HCT116 (cell line): ENCODE measurements at regions not wholly inside any gene's neighbourhood (a gene's known extent, or its start where the extent isn't known, plus 50 kb on each side); places are given as distances from the start of the nearest gene placed in this dataset.
A peak's percentile ranks its signal among the peaks of the same experiment; 100 is the strongest.

ENCODE experiments used
- ATAC-seq: fragments of 200-7000 bp; cut with Tn5 transposase; 2 replicates; pipeline ENCODE4 v1.9.1; 2020; ENCODE audit warnings: mild to moderate bottlenecking, moderate library complexity
- BruUV-seq: library from RNA; stranded (reverse); fragments of 400-500 nt; replicated peaks from 2 replicates; lab custom pipeline; 2021; lab: Mats Ljungman, UMichigan
- CTCF ChIA-PET: fragments of 300-600 bp; sonication (Branson Sonifier 250); formaldehyde crosslinking; loops from one replicate; lab custom pipeline; 2021; ENCODE audit warnings: antibody characterized with exemption; lab: Charles Lee
- POLR2A ChIA-PET: fragments of 300-600, 350-600 bp; sonication (Branson Sonifier 250); formaldehyde crosslinking; loops from one replicate; lab custom pipeline; 2021; ENCODE audit warnings: antibody characterized with exemption; lab: Charles Lee
- RAD21 ChIA-PET, 2 experiments: fragments of 300-600 bp; sonication (Branson Sonifier 250); formaldehyde crosslinking; loops; one replicate each; lab custom pipeline; 2023; ENCODE audit warnings: low total read pairs in 2 of 2; ENCODE audit not compliant: uncharacterized antibody in 2 of 2, unreplicated experiment in 2 of 2, low non-redundant PET in 1 of 2; lab: Charles Lee
- DNase-seq: peaks from one replicate; pipeline ENCODE4 v3.0.0-alpha.2; 2010; ENCODE audit warnings: low read depth, low spot score
- H2AFZ ChIP-seq: fragments of 200-600 bp; shearing (Covaris generic), sonication (generic); 2 replicates; pipeline ENCODE4 v1.6.1; 2017; ENCODE audit warnings: low read depth, mixed run types, mixed read lengths, antibody characterized with exemption, low read length; ENCODE audit not compliant: poor library complexity, severe bottlenecking
- H3K27ac ChIP-seq: 2 replicates; pipeline ENCODE4 v1.5.1; 2012; ENCODE audit warnings: low read depth, low read length
- H3K27me3 ChIP-seq: fragments of 200-600 bp; sonication (generic); 2 replicates; pipeline ENCODE4 v1.6.1; 2016; ENCODE audit warnings: mixed run types, low read length, mixed read lengths; ENCODE audit not compliant: insufficient read depth
- H3K36me3 ChIP-seq, 2 experiments: fragments of 200-500 bp in 1 of 2; fragments of 200-600 bp in 1 of 2; sonication (Bioruptor generic) in 1 of 2; sonication (generic) in 1 of 2; 2 replicates each; pipeline versions ENCODE4 v1.5.1 to v1.6.1; 2014 to 2016; ENCODE audit warnings: low read length in 2 of 2, inconsistent platforms in 1 of 2, mixed read lengths in 1 of 2, mixed run types in 1 of 2; ENCODE audit not compliant: insufficient read depth in 2 of 2, control insufficient read depth in 1 of 2
- H3K4me1 ChIP-seq, 2 experiments: fragments of 200-600 bp in 1 of 2; sonication (generic) in 1 of 2; 2 replicates each; pipeline versions ENCODE4 v1.5.1 to v1.6.1; 2012 to 2017; ENCODE audit warnings: low read length in 2 of 2, inconsistent platforms in 1 of 2, mild to moderate bottlenecking in 1 of 2, mixed read lengths in 1 of 2, mixed run types in 1 of 2, moderate library complexity in 1 of 2; ENCODE audit not compliant: insufficient read depth in 2 of 2, control insufficient read depth in 1 of 2
- H3K4me2 ChIP-seq: fragments of 200-600 bp; sonication (generic); 2 replicates; pipeline ENCODE4 v1.6.1; 2017; ENCODE audit warnings: mixed run types, low read length, mixed read lengths
- H3K4me3 ChIP-seq, 2 experiments: fragments of 200-600 bp in 1 of 2; sonication (generic) in 1 of 2; replicated peaks in 1 of 2; 2 replicates each; pipeline ENCODE4 v1.5.1; 2011 to 2016; ENCODE audit warnings: low read length in 2 of 2, control low read depth in 1 of 2, low read depth in 1 of 2, mild to moderate bottlenecking in 1 of 2, mixed read lengths in 1 of 2, mixed run types in 1 of 2
- H3K79me2 ChIP-seq: fragments of 200-600 bp; sonication (generic); 2 replicates; pipeline ENCODE4 v1.6.1; 2017; ENCODE audit warnings: mild to moderate bottlenecking, mixed run types, low read length, moderate library complexity, mixed read lengths; ENCODE audit not compliant: insufficient read depth
- H3K9ac ChIP-seq: fragments of 200-600 bp; sonication (generic); 2 replicates; pipeline ENCODE4 v1.6.1; 2016; ENCODE audit warnings: low read length, mixed read lengths
- H3K9me2 ChIP-seq: fragments of 200-600 bp; sonication (generic), shearing (Covaris generic); 2 replicates; pipeline ENCODE4 v1.6.1; 2017; ENCODE audit warnings: mixed run types, mild to moderate bottlenecking, moderate library complexity; ENCODE audit not compliant: insufficient read depth
- H3K9me3 ChIP-seq, 2 experiments: fragments of 200-500 bp in 1 of 2; fragments of 200-600 bp in 1 of 2; sonication (Bioruptor generic) in 1 of 2; sonication (generic) in 1 of 2; 2 replicates each; pipeline ENCODE4 v1.6.1; 2014 to 2017; ENCODE audit warnings: low read length in 2 of 2, mixed read lengths in 2 of 2, inconsistent platforms in 1 of 2, low read depth in 1 of 2, mild to moderate bottlenecking in 1 of 2, mixed run types in 1 of 2, moderate library complexity in 1 of 2; ENCODE audit not compliant: control insufficient read depth in 1 of 2, insufficient read depth in 1 of 2
- H4K20me1 ChIP-seq: fragments of 200-600 bp; sonication (generic), shearing (Covaris generic); 2 replicates; pipeline ENCODE4 v1.6.1; 2017; ENCODE audit warnings: mixed run types, mild to moderate bottlenecking, moderate library complexity; ENCODE audit not compliant: insufficient read depth
- CEBPB ChIP-seq: IDR thresholded peaks from 2 replicates; pipeline ENCODE4 v1.6.1; 2012; ENCODE audit warnings: low read depth
- EGR1 ChIP-seq: IDR thresholded peaks from 2 replicates; pipeline ENCODE4 v1.6.1; 2012; ENCODE audit warnings: low read depth
- EZH2 ChIP-seq: fragments of 200-600 bp; sonication (generic); IDR thresholded peaks from 2 replicates; pipeline ENCODE4 v1.6.1; 2017; ENCODE audit warnings: antibody characterized with exemption, mixed run types
- EZH2phosphoT487 ChIP-seq: fragments of 200-600 bp; IDR thresholded peaks from 2 replicates; pipeline ENCODE4 v1.6.1; 2018; ENCODE audit warnings: antibody characterized with exemption, borderline replicate concordance
- JUND ChIP-seq: IDR thresholded peaks from 2 replicates; pipeline ENCODE4 v1.6.1; 2012
- POLR2A ChIP-seq: IDR thresholded peaks from 2 replicates; pipeline ENCODE4 v1.7.0; 2011; ENCODE audit warnings: borderline replicate concordance; ENCODE audit not compliant: insufficient read depth, insufficient read length; ENCODE audit errors: extremely low read depth
- POLR2AphosphoS5 ChIP-seq: IDR thresholded peaks from 2 replicates; pipeline ENCODE4 v1.6.1; 2011; ENCODE audit warnings: mild to moderate bottlenecking, low read depth, low read length, moderate library complexity
- SIN3A ChIP-seq: IDR thresholded peaks from 2 replicates; pipeline ENCODE4 v1.6.1; 2012; ENCODE audit warnings: low read depth
- SP1 ChIP-seq: IDR thresholded peaks from 2 replicates; pipeline ENCODE4 v1.6.1; 2012; ENCODE audit warnings: low read depth
- SRF ChIP-seq: IDR thresholded peaks from 2 replicates; pipeline ENCODE4 v1.6.1; 2012; ENCODE audit warnings: low read depth
- YY1 ChIP-seq: IDR thresholded peaks from 2 replicates; pipeline ENCODE4 v1.6.1; 2011; ENCODE audit warnings: low read length, low read depth, moderate library complexity, mild to moderate bottlenecking; ENCODE audit not compliant: insufficient replicate concordance; ENCODE audit errors: extremely low read depth
- ZFX ChIP-seq: fragments of 450-650 bp; IDR thresholded peaks from 2 replicates; pipeline ENCODE4 v1.6.1; 2017
- ZNF274 ChIP-seq: fragments of 200-500 bp; sonication (Bioruptor generic); IDR thresholded peaks from 2 replicates; pipeline ENCODE4 v1.6.1; 2014; ENCODE audit warnings: mild to moderate bottlenecking, low read depth, low read length, inconsistent platforms
- intact Hi-C: fragments of 100-400 bp; cut with micrococcal nuclease; formaldehyde crosslinking; loops from 2 replicates; pipeline ENCODE4 v1.10.0; 2022
- TF ChIP-seq, protein P1 (sequence below): IDR thresholded peaks from 2 replicates; pipeline ENCODE4 v1.6.1; 2011; ENCODE audit warnings: mild to moderate bottlenecking, low read length, moderate library complexity; ENCODE audit not compliant: insufficient replicate concordance; ENCODE audit errors: extremely low read depth
- TF ChIP-seq, protein P2 (sequence below): IDR thresholded peaks from 2 replicates; pipeline ENCODE4 v1.6.1; 2012
- TF ChIP-seq, protein P3 (sequence below): IDR thresholded peaks from 2 replicates; pipeline ENCODE4 v1.6.1; 2012

DNA sequence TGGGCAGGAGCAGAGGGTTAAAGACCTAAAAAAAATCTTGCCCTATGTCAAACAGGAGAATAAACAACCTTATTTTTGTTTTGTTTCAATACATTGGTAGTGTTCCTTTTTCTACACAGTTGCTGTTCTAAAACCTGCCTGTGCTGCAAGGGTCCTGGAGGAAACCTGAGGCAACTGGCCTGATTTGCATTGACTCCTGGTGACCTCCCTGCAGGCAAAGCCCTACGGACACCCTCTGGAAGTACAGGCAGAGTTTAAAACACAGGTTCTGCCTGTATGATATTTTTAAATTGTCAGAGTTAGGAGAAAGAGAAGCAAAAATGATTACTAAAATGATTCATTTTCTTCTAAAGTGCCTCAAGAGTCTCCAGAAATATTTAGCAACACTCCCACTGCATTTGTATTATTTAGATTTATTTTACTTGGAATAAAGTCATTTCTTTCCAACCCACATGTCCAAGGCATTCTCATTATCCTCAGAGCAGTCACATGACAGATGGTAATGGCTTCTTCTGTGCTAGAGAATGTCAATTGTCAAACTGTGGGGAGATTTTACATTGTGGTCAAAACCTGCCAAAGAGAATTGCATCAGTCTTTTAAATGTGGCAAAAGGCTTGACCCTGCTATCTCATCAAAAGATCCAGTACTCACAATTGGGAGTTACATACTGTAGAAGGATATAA lies 559.6 kb downstream of the CETN3 start:
- peak overlapping the region; percentile 57 for H2AFZ ChIP-seq
- intact Hi-C loops: no loop called here

DNA sequence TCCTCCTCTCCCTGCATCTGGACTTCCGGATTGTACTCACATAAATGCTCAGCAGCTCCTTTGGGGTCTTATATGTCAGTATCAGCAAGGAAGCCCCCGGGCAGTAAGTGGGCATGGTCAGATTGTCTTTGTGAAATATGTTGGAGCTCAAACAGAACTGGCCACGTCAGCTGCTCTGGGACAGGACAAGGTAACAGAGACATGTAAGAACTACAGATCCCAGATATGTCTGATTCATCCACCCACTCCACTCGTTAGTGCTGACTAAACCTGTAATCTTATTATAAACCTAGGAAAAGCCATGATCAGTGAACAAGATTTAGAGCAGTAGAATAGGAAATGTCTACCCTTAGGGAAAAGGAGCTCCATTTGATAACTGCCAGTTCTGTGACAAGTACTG lies 561.8 kb downstream of the CETN3 start:
- TF ChIP-seq CEBPB (no peak), POLR2AphosphoS5 (no peak), EZH2 (no peak), SP1 (no peak), EGR1 (no peak), ZNF274 (no peak), ZFX (no peak), JUND (no peak), YY1 (no peak), SRF (no peak), POLR2A (no peak), SIN3A (no peak), EZH2phosphoT487 (no peak)
- TF ChIP-seq, protein P1, sequence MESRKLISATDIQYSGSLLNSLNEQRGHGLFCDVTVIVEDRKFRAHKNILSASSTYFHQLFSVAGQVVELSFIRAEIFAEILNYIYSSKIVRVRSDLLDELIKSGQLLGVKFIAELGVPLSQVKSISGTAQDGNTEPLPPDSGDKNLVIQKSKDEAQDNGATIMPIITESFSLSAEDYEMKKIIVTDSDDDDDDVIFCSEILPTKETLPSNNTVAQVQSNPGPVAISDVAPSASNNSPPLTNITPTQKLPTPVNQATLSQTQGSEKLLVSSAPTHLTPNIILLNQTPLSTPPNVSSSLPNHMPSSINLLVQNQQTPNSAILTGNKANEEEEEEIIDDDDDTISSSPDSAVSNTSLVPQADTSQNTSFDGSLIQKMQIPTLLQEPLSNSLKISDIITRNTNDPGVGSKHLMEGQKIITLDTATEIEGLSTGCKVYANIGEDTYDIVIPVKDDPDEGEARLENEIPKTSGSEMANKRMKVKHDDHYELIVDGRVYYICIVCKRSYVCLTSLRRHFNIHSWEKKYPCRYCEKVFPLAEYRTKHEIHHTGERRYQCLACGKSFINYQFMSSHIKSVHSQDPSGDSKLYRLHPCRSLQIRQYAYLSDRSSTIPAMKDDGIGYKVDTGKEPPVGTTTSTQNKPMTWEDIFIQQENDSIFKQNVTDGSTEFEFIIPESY: no peak
- TF ChIP-seq, protein P2, sequence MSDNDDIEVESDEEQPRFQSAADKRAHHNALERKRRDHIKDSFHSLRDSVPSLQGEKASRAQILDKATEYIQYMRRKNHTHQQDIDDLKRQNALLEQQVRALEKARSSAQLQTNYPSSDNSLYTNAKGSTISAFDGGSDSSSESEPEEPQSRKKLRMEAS: no peak
- TF ChIP-seq, all 23 proteins: peak for 0
- ChIA-PET RAD21 (no interaction called here), CTCF (interaction anchor here (0.8 kb wide), 1 partner anchor 417 kb away, joined by 3 read pairs; no protein-coding TSS in a partner anchor), POLR2A (no interaction called here)
- DNase-seq (no peak), ATAC-seq (no peak)
- Histone ChIP-seq H3K4me2 (no peak overlapping the region), H3K27me3 (no peaks in the 10 kb centered on the region), H3K4me1 (no peaks in the 10 kb centered on the region), H4K20me1 (no peaks in the 10 kb centered on the region), H3K36me3 (no peaks in the 10 kb centered on the region), H3K79me2 (no peaks in the 10 kb centered on the region), H3K27ac (no peak overlapping the region), H3K4me3 (no peak overlapping the region), H3K9ac (no peak overlapping the region), H3K9me2 (no peaks in the 10 kb centered on the region), H3K9me3 (no peaks in the 10 kb centered on the region), H2AFZ (no peak overlapping the region)
- BruUV-seq: no TSS peak
- intact Hi-C loops: no loop called here

More for the DNA sequence above, 559.6 kb downstream of the CETN3 start:
- H3K27ac ChIP-seq: no peak overlapping the region
- H3K4me1 ChIP-seq: no peaks in the 10 kb centered on the region
- no peaks in the 10 kb centered on the region for H3K9me2 ChIP-seq
- CTCF ChIA-PET: no interaction called here
- H3K9me3 ChIP-seq: no peaks in the 10 kb centered on the region
- BruUV-seq: no TSS peak
- POLR2A ChIA-PET: no interaction called here
- TF ChIP-seq, protein P2: no peak
- TF ChIP-seq EGR1: no peak
- TF ChIP-seq EZH2phosphoT487: no peak
- TF ChIP-seq SRF: no peak
- TF ChIP-seq, protein P3, sequence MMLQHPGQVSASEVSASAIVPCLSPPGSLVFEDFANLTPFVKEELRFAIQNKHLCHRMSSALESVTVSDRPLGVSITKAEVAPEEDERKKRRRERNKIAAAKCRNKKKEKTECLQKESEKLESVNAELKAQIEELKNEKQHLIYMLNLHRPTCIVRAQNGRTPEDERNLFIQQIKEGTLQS: no peak
- TF ChIP-seq POLR2A: no peak
- no peak for TF ChIP-seq ZNF274
- H3K4me2 ChIP-seq: no peak overlapping the region
- ATAC-seq (no peak), DNase-seq (no peak)
- no peak overlapping the region for H3K9ac ChIP-seq
- no peak overlapping the region for H3K4me3 ChIP-seq
- H3K79me2 ChIP-seq: no peaks in the 10 kb centered on the region
- RAD21 ChIA-PET: no interaction called here
- H4K20me1 ChIP-seq: no peaks in the 10 kb centered on the region
- no peaks in the 10 kb centered on the region for H3K36me3 ChIP-seq
- H3K27me3 ChIP-seq: no peaks in the 10 kb centered on the region
